Activated CD4-positive, alpha-beta T cell treated with anti-CD3 and anti-CD28 coated beads, Interleukin-2, amount 50 U/mL, for 16 hours (primary cell): ENCODE measurements at regions not wholly inside any gene's neighbourhood (a gene's known extent, or its start where the extent isn't known, plus 50 kb on each side); places are given as distances from the start of the nearest gene placed in this dataset.
"Not testable (repeated sequence)": the region's sequence is repeated elsewhere in the genome, so short reads cannot be mapped to it uniquely, and the experiment has no call there.

Experiments
- DNase-seq: peaks from one replicate; pipeline ENCODE4 v3.0.0-alpha.2; 2020

GRCh38 chr3:169029674-169030285 lies 633.7 kb downstream of the MECOM start:
- no peak for DNase-seq

GRCh38 chr3:169028716-169029115 lies 634.8 kb downstream of the MECOM start:
- no peak for DNase-seq

GRCh38 chr3:169026543-169027182 lies 636.8 kb downstream of the MECOM start:
- DNase-seq, result no peak

GRCh38 chr3:169022457-169022856 lies 641.1 kb downstream of the MECOM start:
- DNase-seq, result no peak

- no peak for DNase-seq
Measured at GRCh38 chr3:169020371-169020770, 643.1 kb downstream of the MECOM start.

DNA sequence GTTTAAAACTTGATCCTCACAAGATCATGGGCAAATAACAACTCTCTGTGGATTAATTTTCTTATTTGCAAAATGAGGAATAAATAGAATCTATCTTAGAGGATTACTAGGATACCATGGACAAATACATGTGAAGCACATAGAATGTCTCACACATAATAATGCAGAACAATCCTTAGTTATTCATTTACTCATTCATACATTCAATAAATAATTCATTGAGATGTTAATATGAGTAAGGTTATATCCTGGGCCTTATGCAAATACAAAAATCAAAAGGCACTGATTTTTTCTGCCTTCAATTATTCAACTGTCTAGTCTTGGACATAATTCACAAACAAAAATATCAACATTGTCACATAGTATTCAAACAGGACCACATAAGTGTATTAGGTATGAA lies 654.1 kb downstream of the MECOM start:
- no peak for DNase-seq

GRCh38 chr3:169008776-169009358 lies 654.6 kb downstream of the MECOM start:
- DNase-seq, result no peak

DNA sequence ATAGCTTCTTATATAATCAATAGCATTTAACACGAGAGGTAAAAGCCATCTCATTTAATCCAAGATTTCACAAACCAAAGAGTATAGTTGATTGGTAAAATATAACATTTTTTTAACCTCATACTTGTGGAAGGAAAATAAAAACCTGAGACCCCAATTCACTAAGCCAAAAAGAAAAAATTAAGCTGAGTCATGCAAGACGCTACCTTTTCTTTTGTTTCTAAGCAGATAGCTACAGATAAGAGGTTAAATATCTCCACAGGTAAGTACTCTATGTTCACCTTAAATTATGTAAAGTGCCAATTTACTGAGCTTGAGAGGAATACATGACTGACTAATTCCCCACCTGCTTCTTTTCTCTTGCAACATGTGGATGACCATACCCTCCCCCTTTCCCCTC lies 656.4 kb downstream of the MECOM start:
- DNase-seq, result no peak

DNA sequence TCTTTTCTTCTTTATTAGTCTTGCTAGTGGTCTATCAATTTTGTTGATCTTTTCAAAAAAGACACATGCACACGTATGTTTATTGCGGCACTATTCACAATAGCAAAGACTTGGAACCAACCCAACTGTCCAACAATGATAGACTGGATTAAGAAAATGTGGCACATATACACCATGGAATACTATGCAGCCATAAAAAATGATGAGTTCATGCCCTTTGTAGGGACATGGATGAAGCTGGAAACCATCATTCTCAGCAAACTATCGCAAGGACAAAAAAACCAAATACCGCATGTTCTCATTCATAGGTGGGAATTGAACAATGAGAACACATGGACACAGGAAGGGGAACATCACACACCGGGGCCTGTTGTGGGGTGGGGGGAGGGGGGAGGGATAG lies 657.1 kb downstream of the MECOM start:
- DNase-seq, result not testable (repeated sequence)

DNA sequence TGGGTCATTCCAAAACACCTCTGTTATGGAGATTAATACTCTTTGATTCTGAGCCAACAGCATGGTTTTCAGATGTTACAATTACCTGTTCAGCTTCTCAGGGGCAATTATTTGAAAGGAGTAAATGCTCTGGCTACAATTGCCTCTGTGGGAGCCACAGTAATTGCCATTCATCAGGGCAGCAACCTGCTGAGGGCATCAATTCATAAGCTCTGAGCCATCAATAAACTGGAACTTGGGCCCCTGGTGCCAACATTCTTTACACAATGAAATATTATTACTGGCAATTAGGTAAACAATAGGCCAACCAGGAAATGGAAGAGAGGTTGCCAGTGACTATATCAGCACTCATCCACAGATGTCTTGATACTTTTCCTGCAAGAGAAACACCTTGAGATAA lies 660.8 kb downstream of the MECOM start:
- no peak for DNase-seq

DNA sequence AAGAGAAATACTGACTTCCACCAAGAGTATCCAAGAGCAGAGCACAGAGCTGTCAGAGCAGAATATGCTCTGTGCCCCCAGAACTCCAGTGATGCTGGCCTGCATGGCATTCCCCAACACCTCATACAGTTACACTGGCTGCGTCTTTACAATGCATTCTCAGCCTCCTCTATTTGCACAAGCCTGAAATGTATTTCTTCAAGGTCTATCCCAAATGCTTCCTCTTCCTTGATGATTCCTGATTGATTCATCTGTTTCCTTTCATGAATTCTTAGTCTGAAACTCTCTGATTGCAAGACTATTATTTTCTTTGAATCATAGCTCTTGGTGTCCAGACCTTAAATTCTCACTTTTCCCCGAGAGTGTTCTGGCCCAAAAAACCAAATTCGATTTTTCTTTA lies 664.7 kb downstream of the MECOM start:
- no peak for DNase-seq

GRCh38 chr3:168997488-168997887 lies 666.0 kb downstream of the MECOM start:
- no peak for DNase-seq

DNA sequence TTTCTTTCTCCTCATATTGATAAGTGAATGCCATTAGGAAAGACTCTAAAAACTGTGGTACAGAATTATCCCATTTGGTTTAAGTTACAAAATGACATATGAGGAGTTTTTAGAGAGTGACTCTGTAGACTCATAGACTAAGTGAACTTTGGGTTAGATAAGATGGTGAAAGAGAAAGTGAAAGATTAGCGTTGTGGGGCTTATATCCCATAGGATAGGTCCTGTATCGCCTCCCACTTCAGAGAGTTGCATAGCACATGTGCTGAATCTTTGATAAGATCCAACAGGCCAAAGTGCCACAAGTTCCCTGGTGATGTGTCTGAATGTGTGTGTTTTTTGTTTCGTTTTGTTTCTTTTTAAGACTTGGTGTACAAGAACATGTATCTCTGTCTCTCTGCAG lies 666.9 kb downstream of the MECOM start:
- DNase-seq, result no peak

- DNase-seq, result no peak
Measured at GRCh38 chr3:168995129-168995528, 668.4 kb downstream of the MECOM start.

DNA sequence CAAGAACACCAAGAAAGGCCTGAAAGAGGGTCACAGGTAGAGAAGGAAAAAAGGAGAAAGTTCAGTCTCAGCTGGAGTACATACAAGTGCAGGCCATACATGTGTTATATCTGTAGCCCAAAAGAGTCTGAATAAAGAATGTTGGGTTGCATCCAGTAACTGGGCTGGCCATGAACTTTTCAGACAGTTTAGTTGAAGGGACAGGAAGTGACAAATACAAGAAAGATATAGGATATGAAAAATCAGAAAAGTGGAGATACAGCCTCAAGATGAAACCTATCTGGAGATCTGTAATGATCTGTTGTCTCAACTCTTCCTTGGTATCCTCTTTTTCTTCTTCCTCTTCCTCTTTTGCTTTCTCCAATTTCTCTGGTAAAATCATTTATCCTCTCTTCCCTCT lies 671.7 kb downstream of the MECOM start:
- DNase-seq, result no peak

GRCh38 chr3:168990621-168991020 lies 672.9 kb downstream of the MECOM start:
- DNase-seq, result no peak

DNA sequence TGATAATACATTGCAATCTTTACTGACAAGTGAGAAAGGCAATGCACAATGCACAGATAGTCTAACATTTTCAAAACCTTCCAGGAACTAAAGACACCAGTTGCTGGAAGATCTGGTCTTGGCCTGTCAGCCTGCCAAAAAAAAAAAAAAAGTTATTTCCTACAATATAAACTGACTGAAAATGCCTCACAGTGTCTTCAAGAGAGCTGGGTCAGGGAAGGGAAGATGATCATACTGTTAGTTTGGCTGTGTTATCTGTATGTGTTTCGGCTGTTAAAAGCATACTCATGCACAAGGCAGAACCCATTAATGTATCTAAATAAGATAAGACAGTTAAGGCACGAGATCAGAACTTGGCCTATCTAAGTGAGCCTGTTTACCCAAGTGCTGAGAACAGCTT lies 673.4 kb downstream of the MECOM start:
- no peak for DNase-seq

DNA sequence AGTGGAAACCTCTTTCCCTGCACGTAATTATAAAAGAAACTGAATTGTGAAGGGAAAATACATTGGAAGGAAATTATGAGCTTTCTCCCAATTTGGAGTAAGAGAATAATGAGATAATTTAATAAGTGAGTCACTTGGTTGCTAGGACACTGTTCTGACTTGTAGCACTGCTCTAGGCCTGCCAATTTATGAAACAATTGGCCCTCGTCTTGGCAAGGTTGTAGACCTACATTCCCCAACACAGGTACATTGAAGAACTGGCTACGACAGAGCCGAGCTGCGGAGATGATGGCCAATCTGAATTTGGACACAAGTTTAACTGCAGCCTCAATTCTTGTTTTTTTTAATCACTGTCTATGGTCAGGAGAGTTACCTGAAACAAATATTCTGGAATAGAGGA lies 674.1 kb downstream of the MECOM start:
- no peak for DNase-seq

DNA sequence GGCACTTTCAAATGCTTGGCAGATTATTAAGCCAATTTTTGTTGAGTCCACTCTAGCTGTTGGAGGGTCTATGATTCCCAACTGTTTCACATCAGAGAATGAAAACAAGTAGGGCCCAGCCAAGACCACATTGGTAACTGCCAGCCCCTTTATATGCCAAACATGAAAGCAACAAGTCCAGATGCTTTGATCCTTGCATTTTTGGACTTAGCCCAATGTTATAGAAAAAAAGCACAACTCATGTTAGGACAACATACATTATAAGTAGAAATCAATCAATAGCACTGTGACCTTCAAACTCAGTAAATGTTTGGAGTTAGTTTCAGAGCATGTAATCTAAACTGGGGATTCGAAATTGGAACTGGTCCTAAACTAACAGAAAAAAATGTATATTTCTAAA lies 674.7 kb downstream of the MECOM start:
- DNase-seq, result no peak

GRCh38 chr3:168984872-168985271 lies 678.6 kb downstream of the MECOM start:
- no peak for DNase-seq

- no peak for DNase-seq
Measured at GRCh38 chr3:168983046-168983445, 680.5 kb downstream of the MECOM start.

- no peak for DNase-seq
Measured at GRCh38 chr3:168981396-168981795, 682.1 kb downstream of the MECOM start.

GRCh38 chr3:168977716-168978374 lies 685.7 kb downstream of the MECOM start:
- no peak for DNase-seq

DNA sequence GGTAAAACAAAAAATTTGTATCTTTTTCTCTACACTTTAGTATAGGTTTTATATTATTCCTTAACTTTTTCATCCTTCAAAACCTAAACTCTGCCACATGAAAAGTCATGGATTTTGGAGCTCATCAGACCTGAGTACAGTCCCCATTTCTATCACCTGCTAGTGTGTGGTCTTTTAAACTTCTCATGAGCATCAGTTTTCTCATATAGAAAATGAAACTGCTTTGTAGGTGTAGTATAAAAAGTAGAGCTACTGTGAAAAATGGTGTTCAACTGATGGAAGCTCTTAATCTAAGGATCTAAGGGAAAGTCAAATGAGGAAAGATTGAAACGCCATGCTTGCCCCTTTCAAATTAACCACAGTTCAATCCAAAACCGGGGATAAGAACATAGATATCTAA lies 686.5 kb downstream of the MECOM start:
- no peak for DNase-seq
